ENCODE measurements at regions not wholly inside any gene's neighbourhood (a gene's known extent, or its start where the extent isn't known, plus 50 kb on each side); places are given as distances from the start of the nearest gene placed in this dataset.
"Not testable (repeated sequence)": the region's sequence is repeated elsewhere in the genome, so short reads cannot be mapped to it uniquely, and the experiment has no call there.

DNA sequence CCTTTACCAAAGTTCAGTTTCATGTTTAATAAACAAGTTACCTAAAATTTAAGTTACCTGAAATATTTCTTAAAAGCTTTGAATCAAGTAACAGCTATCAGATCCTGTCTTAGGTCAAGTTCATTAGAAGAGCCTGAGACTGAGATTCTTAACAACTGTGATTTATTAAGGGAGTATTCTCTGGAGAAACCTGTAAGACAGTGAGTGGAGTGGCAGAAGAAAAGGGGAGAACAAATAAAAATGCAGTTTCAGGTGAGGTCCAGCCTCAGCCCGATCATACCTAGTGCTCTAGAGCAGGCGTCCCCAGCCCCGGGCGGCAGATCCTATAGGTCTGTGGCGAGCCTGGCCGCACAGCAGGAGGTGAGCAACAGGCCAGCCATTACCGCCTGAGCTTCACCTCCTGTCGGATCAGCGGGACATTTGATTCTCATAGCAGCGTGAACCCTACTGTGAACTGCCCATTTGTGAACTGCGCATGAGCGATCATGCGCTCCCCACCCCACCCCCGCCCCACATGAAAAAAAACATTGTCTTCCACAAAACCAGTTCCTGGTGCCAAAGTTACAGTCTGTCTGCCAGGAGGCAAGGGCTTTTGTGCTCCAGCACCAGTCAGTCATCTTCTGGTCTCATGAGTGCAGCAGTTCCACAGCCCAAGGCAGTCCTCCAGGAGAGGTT is 59.2 kb upstream of the ADGRB3 start:
- DNase-seq = peak; percentile 1

DNA sequence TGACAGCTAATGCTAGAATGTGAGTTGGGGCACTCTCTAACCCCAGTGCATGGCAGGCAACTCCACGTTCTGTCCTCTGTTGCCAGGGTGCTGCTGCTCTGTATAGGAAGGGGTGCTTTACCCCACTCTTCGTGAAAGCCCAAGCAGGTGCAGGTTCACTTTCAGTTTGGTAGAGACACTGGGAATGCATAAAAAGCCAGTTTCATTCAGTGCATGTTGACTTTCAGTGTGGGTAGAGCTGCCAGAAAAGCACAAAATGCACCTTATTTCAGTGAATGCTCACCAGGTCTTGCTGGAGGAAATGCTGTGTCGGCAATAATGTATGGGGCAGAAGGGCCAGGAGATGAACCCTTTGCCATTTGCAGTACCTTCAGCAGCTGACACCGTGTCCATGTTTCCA is 62.1 kb upstream of the ADGRB3 start:
- no peak for DNase-seq

DNA sequence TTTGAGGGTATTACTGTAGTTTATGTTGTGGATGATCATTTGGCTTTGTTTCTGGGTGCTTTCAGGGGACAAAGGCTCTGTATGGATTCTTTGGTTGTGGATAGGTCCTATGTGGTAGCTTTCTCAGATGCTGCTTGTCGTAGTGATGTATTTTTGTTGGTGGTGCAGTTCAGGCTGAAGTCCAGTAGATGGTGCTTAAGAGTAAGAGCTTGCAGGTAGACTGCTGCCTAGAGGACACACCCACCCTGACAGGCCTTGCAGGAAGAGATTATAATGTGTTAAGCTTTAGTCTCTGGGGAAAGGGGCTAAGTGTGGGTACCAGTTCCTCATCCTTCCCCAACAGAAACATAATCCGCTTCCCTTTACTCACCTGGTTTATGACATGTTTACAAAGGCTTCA is 62.6 kb upstream of the ADGRB3 start:
- peak; percentile 71 for DNase-seq

DNA sequence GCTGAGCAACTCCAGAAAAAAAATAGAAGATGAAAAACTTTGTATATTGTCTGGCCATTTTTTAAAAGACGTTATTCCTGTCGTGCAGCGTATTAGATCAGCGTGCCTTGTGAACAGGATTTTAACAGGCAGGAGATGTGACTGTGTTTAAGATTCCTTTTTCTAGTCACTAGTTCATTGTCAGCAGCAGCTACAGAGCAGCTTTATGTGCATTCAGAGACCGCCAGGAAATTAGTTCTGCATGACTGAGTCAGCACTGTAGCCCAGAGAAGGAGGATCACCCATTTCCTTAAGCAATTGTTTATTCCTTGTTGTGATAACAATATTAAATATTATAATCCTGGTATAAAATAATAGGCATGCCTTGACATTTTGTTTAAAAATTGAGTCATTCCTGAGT is 75.4 kb upstream of the ADGRB3 start:
- no peak for DNase-seq

DNA sequence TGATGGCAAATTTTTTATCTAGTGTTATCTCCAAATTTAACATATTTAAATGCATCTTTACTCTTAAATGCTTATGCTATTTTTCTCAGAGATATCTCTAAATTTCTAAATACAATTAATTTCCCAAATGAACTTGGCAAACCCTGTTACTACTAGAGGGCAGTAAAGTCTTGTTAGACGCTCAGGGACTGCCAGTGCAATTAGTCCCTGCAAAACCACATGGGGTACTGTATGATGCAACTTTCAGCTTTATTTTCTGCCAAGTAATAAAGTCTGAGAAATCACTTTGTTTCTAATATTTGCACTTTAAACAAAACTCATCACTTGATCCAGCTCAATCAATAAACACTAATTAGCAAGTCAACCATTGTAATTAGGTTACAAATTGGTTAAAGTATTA is 76.0 kb upstream of the ADGRB3 start:
- DNase-seq = peak; percentile 3

DNA sequence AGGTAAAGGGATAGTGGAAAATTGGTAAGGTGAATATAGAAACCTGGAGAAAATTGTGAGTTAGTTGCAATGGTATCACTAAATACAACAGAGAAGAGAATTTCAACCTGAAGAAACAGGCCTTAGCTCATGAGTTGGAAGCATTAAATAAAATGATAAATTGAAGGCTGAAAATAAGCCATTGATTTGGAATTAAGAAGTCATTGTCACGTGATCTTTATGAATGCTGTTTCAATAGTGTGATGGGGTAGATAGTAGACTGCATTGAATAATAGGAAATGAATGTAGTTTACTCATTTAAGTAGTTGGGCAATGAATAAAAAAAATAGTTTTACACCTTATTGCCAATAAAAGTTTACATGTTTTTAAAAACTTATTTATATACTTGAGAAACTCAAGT is 88.5 kb upstream of the ADGRB3 start:
- DNase-seq = no peak

DNA sequence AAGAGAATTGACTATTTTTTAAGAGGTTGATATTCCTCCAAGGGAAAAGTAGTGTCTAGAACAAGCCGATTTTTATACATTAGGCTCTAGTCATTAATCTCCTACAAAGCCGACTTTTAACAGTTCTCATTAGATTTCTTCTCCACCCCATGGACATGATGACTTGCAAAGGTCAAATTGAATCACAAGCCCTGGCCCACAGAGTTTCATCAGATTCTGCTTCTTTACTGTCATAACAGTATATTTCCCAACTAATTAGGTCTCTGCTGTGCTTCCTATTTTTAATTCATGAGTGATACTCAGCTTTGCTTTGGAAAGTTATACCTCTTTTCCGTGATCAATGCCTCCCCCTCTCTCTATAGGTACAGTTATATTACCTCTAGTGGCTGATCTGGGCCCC is 90.6 kb upstream of the ADGRB3 start:
- no peak for DNase-seq

DNA sequence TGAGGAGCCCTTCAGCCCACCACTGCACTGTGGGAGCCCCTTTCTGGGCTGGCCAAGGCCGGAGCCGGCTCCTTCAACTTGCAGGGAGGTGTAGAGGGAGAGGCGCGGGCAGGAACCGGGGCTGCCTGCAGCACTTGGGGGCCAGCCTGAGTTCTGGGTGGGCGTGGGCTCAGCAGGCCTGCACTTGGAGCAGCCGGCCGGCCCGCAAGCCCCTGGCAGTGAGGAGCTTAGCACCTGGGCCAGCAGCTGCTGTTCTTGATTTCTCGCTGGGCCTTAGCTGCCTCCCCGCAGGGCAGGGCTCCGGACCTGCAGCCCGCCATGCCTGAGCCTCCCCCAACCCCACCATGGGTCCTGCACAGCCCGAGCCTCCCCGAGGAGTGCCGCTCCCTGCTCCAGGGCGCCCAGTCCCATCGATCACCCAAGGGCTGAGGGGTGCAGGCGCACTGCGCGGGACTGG is 101.7 kb upstream of the ADGRB3 start:
- DNase-seq = no peak

- no peak for DNase-seq
Observed at GRCh38 chr6:68527691-68528090, 107.4 kb upstream of the ADGRB3 start.

DNA sequence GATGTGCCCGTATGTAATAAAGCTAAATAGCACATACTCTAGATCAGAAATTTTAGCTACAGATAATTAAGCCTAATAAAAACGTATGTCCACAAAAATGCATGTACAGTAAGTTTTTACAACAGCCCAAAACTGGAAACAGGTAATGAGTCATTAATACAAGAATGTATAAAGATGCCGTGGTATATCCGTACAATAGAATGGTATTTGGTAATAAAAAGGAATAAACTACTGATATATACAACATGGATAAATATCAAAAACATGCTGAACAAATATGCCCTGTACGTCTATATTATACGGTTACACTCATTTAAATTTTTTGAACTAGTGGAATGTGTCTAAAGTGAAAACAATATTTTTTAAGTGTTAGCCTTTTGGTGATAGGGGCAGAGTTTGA is 128.2 kb upstream of the ADGRB3 start:
- no peak for DNase-seq

- DNase-seq = no peak
Observed at GRCh38 chr6:68502946-68503345, 132.1 kb upstream of the ADGRB3 start.

DNA sequence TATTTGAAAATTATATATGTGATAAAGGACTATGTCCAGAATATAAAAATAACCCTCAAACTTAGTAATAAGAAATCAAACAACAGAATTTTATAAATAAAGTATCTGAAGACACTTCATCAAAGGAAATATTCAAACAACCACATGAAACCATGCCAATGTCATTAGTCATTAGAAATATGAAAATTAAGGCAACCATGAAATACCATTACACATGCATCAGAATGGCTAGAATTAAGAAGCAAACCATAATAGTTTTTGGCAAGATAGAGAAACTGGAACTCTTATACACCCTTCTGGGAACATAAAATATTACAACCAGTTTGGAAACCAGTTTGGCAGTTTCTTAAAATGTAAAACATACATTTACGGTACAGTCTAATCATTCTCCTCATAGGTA is 137.2 kb upstream of the ADGRB3 start:
- no peak for DNase-seq

- not testable (repeated sequence) for DNase-seq
Observed at GRCh38 chr6:68494880-68495279, 140.2 kb upstream of the ADGRB3 start.

- no peak for DNase-seq
Observed at GRCh38 chr6:68476611-68477010, 158.5 kb upstream of the ADGRB3 start.

DNA sequence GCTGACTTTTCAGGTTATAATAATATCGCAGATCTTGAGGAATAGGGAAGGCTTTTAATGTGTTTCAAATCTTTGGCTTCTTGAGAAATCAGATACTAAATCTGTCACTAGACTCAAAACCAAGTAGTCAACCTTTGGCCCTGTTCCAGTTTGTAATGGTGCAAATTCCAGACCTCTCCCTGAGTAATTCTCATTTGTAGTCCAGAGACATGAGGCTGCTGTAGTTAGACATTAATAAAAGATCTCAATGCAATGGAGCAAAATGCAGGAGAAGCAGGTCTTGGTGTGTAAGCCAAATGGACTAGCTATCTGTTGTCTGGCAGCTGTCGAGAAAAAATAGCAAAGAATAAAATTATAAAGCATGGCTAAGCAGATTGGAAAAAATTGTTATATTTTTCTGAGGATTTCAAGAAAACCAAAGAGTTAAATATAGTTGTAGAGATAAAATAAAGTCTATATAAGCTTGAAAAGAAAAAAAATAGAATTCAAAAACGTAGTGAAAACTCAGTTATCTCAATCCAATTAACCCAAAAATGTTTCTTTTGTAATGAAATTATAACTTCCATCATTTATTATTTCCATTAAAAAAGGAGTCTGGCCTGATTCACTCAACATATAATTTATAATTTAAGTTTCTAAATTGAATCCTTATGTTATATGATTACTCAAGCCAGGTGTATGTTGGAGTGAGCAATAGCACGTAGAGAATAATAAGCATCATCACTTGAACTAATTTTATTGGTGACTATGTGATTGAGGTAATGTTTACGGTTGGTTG is 161.5 kb upstream of the ADGRB3 start:
- DNase-seq = no peak

GRCh38 chr6:68468244-68468884 is 166.7 kb upstream of the ADGRB3 start:
- peak; percentile 16 for DNase-seq

DNA sequence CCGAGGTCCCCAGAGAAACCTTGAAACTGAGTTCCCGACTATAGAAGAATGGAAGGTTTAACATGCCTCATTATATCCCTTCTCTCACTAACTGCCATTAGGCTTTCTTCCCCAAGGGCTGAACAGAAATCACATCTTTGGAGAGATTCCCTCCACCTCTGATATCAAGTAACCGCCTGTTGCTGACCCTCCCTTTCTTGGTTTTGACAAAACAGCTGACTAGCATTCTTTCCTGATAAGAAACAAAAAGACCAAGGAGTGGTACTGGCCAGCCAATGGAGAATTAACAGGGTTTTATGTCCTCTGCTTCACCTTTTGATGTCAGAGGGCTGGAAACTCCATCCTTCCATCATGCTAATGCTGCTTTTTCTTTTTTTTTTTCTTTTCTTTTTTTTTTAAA is 176.6 kb upstream of the ADGRB3 start:
- no peak for DNase-seq

- no peak for DNase-seq
Observed at GRCh38 chr6:68447112-68447511, 188.0 kb upstream of the ADGRB3 start.

DNA sequence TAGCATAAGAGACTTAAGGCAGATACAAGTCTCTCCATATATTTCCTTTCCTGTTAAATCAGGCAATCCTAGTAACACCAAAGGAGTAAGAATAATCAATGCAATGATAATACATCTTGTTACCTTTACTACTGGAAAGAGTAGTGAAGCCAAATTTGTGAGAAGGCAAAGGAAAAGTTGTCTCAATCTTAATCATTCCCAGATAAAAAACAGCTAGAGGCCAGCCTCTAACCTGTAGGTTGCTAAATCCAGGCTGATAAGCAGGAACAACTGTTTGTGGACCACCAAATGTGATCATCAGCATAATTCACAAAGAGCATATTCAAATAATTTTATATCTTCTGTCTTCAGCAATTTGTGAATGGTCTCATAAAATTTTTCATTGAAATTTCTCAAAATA is 189.2 kb upstream of the ADGRB3 start:
- DNase-seq = no peak

- no peak for DNase-seq
Observed at GRCh38 chr6:68443704-68444103, 191.4 kb upstream of the ADGRB3 start.

DNA sequence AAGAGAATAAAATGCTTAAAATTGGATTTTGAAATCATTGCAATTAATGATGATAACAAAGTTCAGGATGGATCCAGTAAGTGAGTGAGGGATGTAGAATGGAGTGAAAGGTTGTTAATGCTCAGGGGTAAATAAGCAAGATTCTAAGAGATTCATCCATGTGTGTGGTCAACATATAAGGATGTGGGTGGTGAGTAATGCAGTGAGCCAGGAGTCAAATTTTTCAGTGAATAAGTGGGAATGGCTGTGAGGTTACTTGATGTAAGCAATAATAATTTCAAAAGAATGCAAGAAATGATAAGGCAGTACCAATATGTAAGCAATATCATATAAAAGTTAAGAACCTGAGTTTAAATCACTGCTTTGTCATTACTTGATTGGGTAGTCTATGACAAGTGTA is 207.5 kb upstream of the ADGRB3 start:
- DNase-seq = no peak

DNA sequence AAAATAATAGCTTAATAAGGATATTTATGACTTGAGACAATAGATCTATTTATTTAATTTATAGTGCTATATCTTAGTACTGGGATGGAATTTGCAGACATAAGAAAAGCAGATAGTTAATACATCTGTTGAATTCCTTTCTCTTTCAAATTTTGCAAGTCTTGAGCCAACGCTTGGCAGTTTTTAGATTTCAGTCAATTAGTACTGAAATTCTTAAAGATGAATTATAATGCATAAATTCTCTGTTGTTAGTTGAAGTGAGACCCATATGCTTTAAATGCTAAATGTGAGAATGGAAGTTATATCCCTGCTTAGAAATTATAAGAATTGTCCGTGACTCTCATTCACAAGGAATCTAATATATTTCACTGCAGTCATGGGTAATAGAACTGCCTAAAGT is 225.1 kb upstream of the ADGRB3 start:
- DNase-seq = no peak

GRCh38 chr6:68400396-68400795 is 234.7 kb upstream of the ADGRB3 start:
- DNase-seq = peak; percentile 2

GRCh38 chr6:68391953-68392352 is 243.1 kb upstream of the ADGRB3 start:
- DNase-seq = no peak
